ENCODE measurements at regions not wholly inside any gene's neighbourhood (a gene's known extent, or its start where the extent isn't known, plus 50 kb on each side); places are given as distances from the start of the nearest gene placed in this dataset.

DNA sequence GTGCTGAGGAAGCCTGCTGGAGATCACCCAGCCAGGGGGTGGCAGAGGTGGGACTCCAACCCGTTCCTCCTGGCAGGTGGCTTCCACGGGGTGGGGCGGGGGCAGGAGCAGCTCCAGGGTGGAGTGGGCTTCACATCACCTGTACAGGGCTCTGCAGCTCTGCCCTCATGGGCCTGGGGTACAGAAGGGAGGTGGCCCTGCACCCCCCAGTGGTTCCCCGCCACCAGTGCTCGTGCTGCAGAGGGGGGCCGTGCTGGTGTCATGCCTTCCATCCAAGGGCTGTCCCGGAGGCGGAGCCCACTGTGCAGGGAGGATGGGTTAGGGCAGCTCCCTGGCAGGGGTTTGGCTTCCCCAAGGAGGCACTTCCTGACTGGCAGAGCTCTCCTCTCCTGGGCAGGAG is 76.4 kb upstream of the SHISAL1 start:
- 0 to 67% methylated on average over 1 to 6 of the region's 8 CpGs for WGBS, 2 donors

GRCh38 chr22:44387486-44387885 is 74.7 kb upstream of the SHISAL1 start:
- Histone ChIP-seq H3K27me3 (no peaks in the 10 kb centered on the region), H3K4me3 (no peak overlapping the region), H3K27ac (no peak overlapping the region), H3K36me3 (replicated peaks in 1 of 2; ENCODE audit: insufficient read depth in 1 of 2, low read depth in 2 of 2) (no peaks in the 10 kb centered on the region), H3K4me1 (no peaks in the 10 kb centered on the region), H3K9me3 (no peaks in the 10 kb centered on the region)
- WGBS, 2 donors: 69 to 78% methylated on average over 10 of the region's 10 CpGs
- ATAC-seq (no peak), DNase-seq (no peak)
- no peak for TF ChIP-seq POLR2A (IDR thresholded peaks at IDR 0.05)
- TF ChIP-seq CTCF (IDR thresholded peaks at IDR 0.05): no peak
- intact Hi-C loops (cut with DNase I): no loop called here

More for the DNA sequence above, 76.4 kb upstream of the SHISAL1 start:
- intact Hi-C loops (cut with DNase I): no loop called here
- H3K27me3 ChIP-seq: no peaks in the 10 kb centered on the region
- DNase-seq (no peak), ATAC-seq (no peak)
- no peak for TF ChIP-seq CTCF (IDR thresholded peaks at IDR 0.05)
- no peak for TF ChIP-seq POLR2A (IDR thresholded peaks at IDR 0.05)
- H3K4me1 ChIP-seq: no peaks in the 10 kb centered on the region
- no peaks in the 10 kb centered on the region for H3K36me3 ChIP-seq (replicated peaks in 1 of 2; ENCODE audit: insufficient read depth in 1 of 2, low read depth in 2 of 2)
- no peak overlapping the region for H3K4me3 ChIP-seq
- H3K27ac ChIP-seq: no peak overlapping the region
- no peaks in the 10 kb centered on the region for H3K9me3 ChIP-seq

DNA sequence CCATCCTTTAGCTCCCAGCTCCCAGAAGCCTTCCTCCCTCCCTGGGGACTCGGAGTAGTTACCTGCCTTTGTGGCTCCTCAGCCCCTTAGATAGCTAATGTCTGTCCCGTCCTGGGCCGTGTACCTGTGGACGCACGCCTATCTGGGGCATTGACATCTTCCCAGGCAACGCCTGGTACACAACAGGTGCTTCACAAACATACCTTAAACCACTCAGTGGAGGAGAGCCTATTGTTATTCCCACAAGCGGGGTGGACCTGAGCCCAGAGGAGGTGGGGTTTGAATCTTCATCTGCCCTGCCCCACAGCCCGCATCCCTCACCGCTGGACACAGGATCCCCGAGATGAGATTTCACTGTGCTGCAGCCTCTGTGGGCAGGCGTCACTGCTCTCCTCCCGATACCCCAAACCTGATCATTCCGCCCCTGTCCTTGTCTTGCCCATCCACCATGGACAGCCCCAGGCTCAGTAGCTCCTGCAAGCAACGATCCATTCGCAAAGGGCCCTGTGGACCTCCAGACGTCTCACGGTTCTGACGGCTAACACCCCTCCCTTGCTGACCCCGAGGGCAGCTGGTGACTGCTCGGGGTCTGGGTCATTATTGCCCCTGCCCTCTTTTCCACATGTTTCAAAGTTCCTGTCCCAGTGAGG is 73.8 kb upstream of the SHISAL1 start:
- ATAC-seq: no peak
- Histone ChIP-seq H3K27ac (no peak overlapping the region), H3K9me3 (no peaks in the 10 kb centered on the region), H3K27me3 (no peaks in the 10 kb centered on the region), H3K36me3 (replicated peaks in 1 of 2; ENCODE audit: insufficient read depth in 1 of 2, low read depth in 2 of 2) (no peaks in the 10 kb centered on the region), H3K4me3 (no peak overlapping the region), H3K4me1 (no peaks in the 10 kb centered on the region)
- intact Hi-C loops (cut with DNase I): no loop called here
- no peak for TF ChIP-seq CTCF (IDR thresholded peaks at IDR 0.05)
- no peak for TF ChIP-seq POLR2A (IDR thresholded peaks at IDR 0.05)
- 48 to 65% methylated on average over 13 to 20 of the region's 20 CpGs for WGBS, 2 donors
- DNase-seq: no peak

- 79 to 81% methylated on average over 2 to 12 of the region's 12 CpGs for WGBS, 2 donors
- intact Hi-C loops (cut with DNase I): no loop called here
- no peaks in the 10 kb centered on the region for H3K36me3 ChIP-seq (replicated peaks in 1 of 2; ENCODE audit: insufficient read depth in 1 of 2, low read depth in 2 of 2)
- H3K9me3 ChIP-seq: no peaks in the 10 kb centered on the region
- no peak for ATAC-seq
- TF ChIP-seq POLR2A (IDR thresholded peaks at IDR 0.05) (no peak), CTCF (IDR thresholded peaks at IDR 0.05) (no peak)
- no peak for DNase-seq
- no peak overlapping the region for H3K27ac ChIP-seq
- no peaks in the 10 kb centered on the region for H3K4me1 ChIP-seq
- H3K27me3 ChIP-seq: no peaks in the 10 kb centered on the region
- H3K4me3 ChIP-seq: no peak overlapping the region
These were observed 73.0 kb upstream of the SHISAL1 start for GRCh38 chr22:44385781-44386180.

DNA sequence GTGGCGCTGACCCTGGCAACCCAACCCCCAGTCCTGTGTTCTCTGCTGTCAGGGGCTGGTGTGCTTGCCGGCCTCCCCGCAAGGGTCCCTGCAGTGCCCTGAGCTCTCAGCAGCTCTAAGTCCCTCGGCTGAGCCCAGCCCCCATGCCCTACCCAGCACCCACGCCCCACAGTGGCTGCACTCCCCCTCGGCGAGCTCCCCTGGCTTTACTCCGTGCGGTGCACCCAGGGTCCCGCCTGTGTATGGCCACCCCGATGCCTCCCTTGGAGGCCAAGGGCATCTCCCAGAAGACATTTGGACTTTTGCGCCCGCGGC is 72.5 kb upstream of the SHISAL1 start:
- no peak for ATAC-seq
- H3K9me3 ChIP-seq: no peaks in the 10 kb centered on the region
- no peak overlapping the region for H3K27ac ChIP-seq
- intact Hi-C loops (cut with DNase I): no loop called here
- H3K4me3 ChIP-seq: no peak overlapping the region
- 79 to 84% methylated on average over 10 to 14 of the region's 14 CpGs for WGBS, 2 donors
- no peaks in the 10 kb centered on the region for H3K36me3 ChIP-seq (replicated peaks in 1 of 2; ENCODE audit: insufficient read depth in 1 of 2, low read depth in 2 of 2)
- DNase-seq: no peak
- H3K4me1 ChIP-seq: no peaks in the 10 kb centered on the region
- H3K27me3 ChIP-seq: no peaks in the 10 kb centered on the region
- TF ChIP-seq POLR2A (IDR thresholded peaks at IDR 0.05) (no peak), CTCF (IDR thresholded peaks at IDR 0.05) (no peak)
